Loucy (cell line): ENCODE measurements at regions not wholly inside any gene's neighbourhood (a gene's known extent, or its start where the extent isn't known, plus 50 kb on each side); places are given as distances from the start of the nearest gene placed in this dataset.

Experiments used
- H2AFZ ChIP-seq: fragments of 200-600 bp; sonication (generic); 2 replicates; pipeline ENCODE4 v1.6.0; 2016; ENCODE audit warnings: antibody characterized with exemption, mild to moderate bottlenecking, low read length, moderate library complexity
- H3F3A ChIP-seq: fragments of 200-600 bp; 2 replicates; pipeline ENCODE4 v1.6.0; 2016; ENCODE audit warnings: antibody characterized with exemption, low read depth, mild to moderate bottlenecking
- H3K27me3 ChIP-seq: fragments of 200-600 bp; sonication (generic); 2 replicates; pipeline ENCODE4 v1.6.1; 2014; ENCODE audit warnings: low read length, mild to moderate bottlenecking; ENCODE audit not compliant: insufficient read depth, poor library complexity, severe bottlenecking
- H3K36me3 ChIP-seq: fragments of 200-600 bp; sonication (generic); 2 replicates; pipeline ENCODE4 v1.6.1; 2016; ENCODE audit warnings: low read length; ENCODE audit not compliant: insufficient read depth
- H3K4me1 ChIP-seq: fragments of 200-600 bp; sonication (generic); 2 replicates; pipeline ENCODE4 v1.5.1; 2014; ENCODE audit warnings: low read length, mild to moderate bottlenecking; ENCODE audit not compliant: insufficient read depth, poor library complexity, severe bottlenecking
- H3K4me2 ChIP-seq: fragments of 200-600 bp; sonication (generic); 2 replicates; pipeline ENCODE4 v1.6.0; 2014; ENCODE audit warnings: antibody characterized with exemption, low read length, low read depth, mild to moderate bottlenecking; ENCODE audit not compliant: poor library complexity, severe bottlenecking
- H3K4me3 ChIP-seq: fragments of 200-600 bp; sonication (generic); 2 replicates; pipeline ENCODE4 v1.5.1; 2014; ENCODE audit warnings: low read length, mild to moderate bottlenecking, mixed read lengths; ENCODE audit not compliant: poor library complexity, severe bottlenecking
- H3K79me2 ChIP-seq: fragments of 200-600 bp; sonication (generic); 2 replicates; pipeline ENCODE4 v1.6.1; 2014; ENCODE audit warnings: low read length; ENCODE audit not compliant: insufficient read depth
- H3K9ac ChIP-seq: fragments of 200-600 bp; sonication (generic); 2 replicates; pipeline ENCODE4 v1.6.0; 2014; ENCODE audit warnings: mild to moderate bottlenecking, low read depth, low read length, moderate library complexity; ENCODE audit not compliant: poor library complexity, severe bottlenecking
- H3K9me2 ChIP-seq: fragments of 200-600 bp; sonication (generic); replicated peaks from 2 replicates; pipeline ENCODE4 v1.6.1; 2016; ENCODE audit warnings: low read depth, low read length, mixed read lengths
- H3K9me3 ChIP-seq: fragments of 200-600 bp; sonication (generic); 2 replicates; pipeline ENCODE4 v1.6.1; 2014; ENCODE audit warnings: mild to moderate bottlenecking, antibody characterized with exemption, low read length, low read depth; ENCODE audit not compliant: insufficient read depth
- H4K20me1 ChIP-seq: fragments of 200-600 bp; sonication (generic); 2 replicates; pipeline ENCODE4 v1.6.0; 2014; ENCODE audit warnings: antibody characterized with exemption, low read length, mild to moderate bottlenecking; ENCODE audit not compliant: insufficient read depth, poor library complexity, severe bottlenecking
- CTCF ChIP-seq: fragments of 200-600 bp; sonication (generic); conservative IDR thresholded peaks from 2 replicates; pipeline ENCODE4 v1.5.1; 2014; ENCODE audit warnings: mild to moderate bottlenecking, antibody characterized with exemption, low read length
- EZH2phosphoT487 ChIP-seq: fragments of 200-600 bp; IDR thresholded peaks from 2 replicates; pipeline ENCODE4 v1.6.1; 2018; ENCODE audit warnings: antibody characterized with exemption, mild to moderate bottlenecking, moderate library complexity, borderline replicate concordance

- Histone ChIP-seq H4K20me1 (no peaks in the 10 kb centered on the region), H3K4me2 (no peak overlapping the region), H3K4me3 (no peak overlapping the region), H3F3A (no peaks in the 10 kb centered on the region), H3K9me2 (no peaks in the 10 kb centered on the region), H2AFZ (no peak overlapping the region), H3K79me2 (no peaks in the 10 kb centered on the region), H3K36me3 (no peaks in the 10 kb centered on the region), H3K9me3 (no peaks in the 10 kb centered on the region), H3K27me3 (no peaks in the 10 kb centered on the region), H3K9ac (no peak overlapping the region), H3K4me1 (no peaks in the 10 kb centered on the region)
- TF ChIP-seq EZH2phosphoT487 (no peak), CTCF (no peak)
Observed at GRCh38 chr5:124553911-124554310, 192.5 kb downstream of the ZNF608 start.

- H3K9me3 ChIP-seq, result no peaks in the 10 kb centered on the region
- H3K79me2 ChIP-seq, result no peaks in the 10 kb centered on the region
- TF ChIP-seq CTCF, result no peak
- TF ChIP-seq EZH2phosphoT487, result no peak
- H3K4me1 ChIP-seq, result no peaks in the 10 kb centered on the region
- no peaks in the 10 kb centered on the region for H3K9me2 ChIP-seq
- no peaks in the 10 kb centered on the region for H3K36me3 ChIP-seq
- no peak overlapping the region for H3K4me3 ChIP-seq
- no peak overlapping the region for H2AFZ ChIP-seq
- H3K27me3 ChIP-seq, result no peaks in the 10 kb centered on the region
- H3K9ac ChIP-seq, result no peak overlapping the region
- H4K20me1 ChIP-seq, result no peaks in the 10 kb centered on the region
- no peaks in the 10 kb centered on the region for H3F3A ChIP-seq
- no peak overlapping the region for H3K4me2 ChIP-seq
Observed at GRCh38 chr5:124552526-124552925, 193.9 kb downstream of the ZNF608 start.

- no peak overlapping the region for H2AFZ ChIP-seq
- H3K4me2 ChIP-seq, result no peak overlapping the region
- H3K36me3 ChIP-seq, result no peaks in the 10 kb centered on the region
- TF ChIP-seq CTCF (no peak), EZH2phosphoT487 (no peak)
- H3K4me3 ChIP-seq, result no peak overlapping the region
- H3K9me2 ChIP-seq, result no peaks in the 10 kb centered on the region
- no peaks in the 10 kb centered on the region for H3K27me3 ChIP-seq
- no peaks in the 10 kb centered on the region for H4K20me1 ChIP-seq
- no peaks in the 10 kb centered on the region for H3K79me2 ChIP-seq
- H3K9ac ChIP-seq, result no peak overlapping the region
- no peaks in the 10 kb centered on the region for H3K4me1 ChIP-seq
- no peaks in the 10 kb centered on the region for H3F3A ChIP-seq
- no peaks in the 10 kb centered on the region for H3K9me3 ChIP-seq
Observed at GRCh38 chr5:124551939-124552279, 194.5 kb downstream of the ZNF608 start.
